DND-41 (cell line): ENCODE measurements at regions not wholly inside any gene's neighbourhood (a gene's known extent, or its start where the extent isn't known, plus 50 kb on each side); places are given as distances from the start of the nearest gene placed in this dataset.

ENCODE experiments used
- EZH2 ChIP-seq: IDR thresholded peaks from 3 replicates; pipeline ENCODE4 v1.6.1; 2012; ENCODE audit warnings: borderline replicate concordance, low read depth, mild to moderate bottlenecking, moderate library complexity, low read length, inconsistent platforms; ENCODE audit not compliant: severe bottlenecking
- TF ChIP-seq, protein P1 (sequence below): IDR thresholded peaks from 2 replicates; pipeline ENCODE4 v1.5.1; 2012; ENCODE audit warnings: borderline replicate concordance, low read length, moderate library complexity, mild to moderate bottlenecking; ENCODE audit not compliant: poor library complexity, severe bottlenecking; ENCODE audit errors: extremely low read depth

DNA sequence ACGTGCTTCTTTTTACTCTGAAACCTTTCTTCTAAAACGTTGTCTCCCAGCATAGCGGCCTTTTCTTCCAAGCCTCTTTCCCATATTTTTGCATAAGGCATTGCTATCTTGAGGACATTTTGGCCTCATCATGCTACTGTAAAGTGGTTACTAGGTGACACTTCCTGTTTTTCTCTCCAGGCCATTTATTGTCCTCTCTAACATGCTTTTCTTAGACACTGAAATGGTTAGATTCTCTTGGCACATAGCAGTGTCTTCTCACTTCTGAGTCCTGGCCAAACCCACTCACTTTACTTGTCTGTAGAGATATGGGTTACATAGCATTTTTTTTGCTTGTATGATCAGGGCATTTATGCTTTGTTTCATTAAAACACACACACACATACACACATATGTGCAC lies 50.1 kb upstream of the KCNH7 start:
- TF ChIP-seq, protein P1, sequence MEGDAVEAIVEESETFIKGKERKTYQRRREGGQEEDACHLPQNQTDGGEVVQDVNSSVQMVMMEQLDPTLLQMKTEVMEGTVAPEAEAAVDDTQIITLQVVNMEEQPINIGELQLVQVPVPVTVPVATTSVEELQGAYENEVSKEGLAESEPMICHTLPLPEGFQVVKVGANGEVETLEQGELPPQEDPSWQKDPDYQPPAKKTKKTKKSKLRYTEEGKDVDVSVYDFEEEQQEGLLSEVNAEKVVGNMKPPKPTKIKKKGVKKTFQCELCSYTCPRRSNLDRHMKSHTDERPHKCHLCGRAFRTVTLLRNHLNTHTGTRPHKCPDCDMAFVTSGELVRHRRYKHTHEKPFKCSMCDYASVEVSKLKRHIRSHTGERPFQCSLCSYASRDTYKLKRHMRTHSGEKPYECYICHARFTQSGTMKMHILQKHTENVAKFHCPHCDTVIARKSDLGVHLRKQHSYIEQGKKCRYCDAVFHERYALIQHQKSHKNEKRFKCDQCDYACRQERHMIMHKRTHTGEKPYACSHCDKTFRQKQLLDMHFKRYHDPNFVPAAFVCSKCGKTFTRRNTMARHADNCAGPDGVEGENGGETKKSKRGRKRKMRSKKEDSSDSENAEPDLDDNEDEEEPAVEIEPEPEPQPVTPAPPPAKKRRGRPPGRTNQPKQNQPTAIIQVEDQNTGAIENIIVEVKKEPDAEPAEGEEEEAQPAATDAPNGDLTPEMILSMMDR, result no peak
- TF ChIP-seq EZH2, result no peak
